22Rv1 (cell line): ENCODE measurements at regions not wholly inside any gene's neighbourhood (a gene's known extent, or its start where the extent isn't known, plus 50 kb on each side); places are given as distances from the start of the nearest gene placed in this dataset.

ENCODE experiments used
- H3K27ac ChIP-seq: fragments of 450-650 bp; 2 replicates; pipeline ENCODE4 v1.5.1; 2017
- ZFX ChIP-seq: fragments of 450-650 bp; IDR thresholded peaks from 2 replicates; pipeline ENCODE4 v1.6.1; 2017; ENCODE audit warnings: antibody characterized with exemption, borderline replicate concordance
- TF ChIP-seq, protein P1 (sequence below): fragments of 450-650 bp; IDR thresholded peaks from 2 replicates; pipeline ENCODE4 v1.5.1; 2017; ENCODE audit warnings: mild to moderate bottlenecking

DNA sequence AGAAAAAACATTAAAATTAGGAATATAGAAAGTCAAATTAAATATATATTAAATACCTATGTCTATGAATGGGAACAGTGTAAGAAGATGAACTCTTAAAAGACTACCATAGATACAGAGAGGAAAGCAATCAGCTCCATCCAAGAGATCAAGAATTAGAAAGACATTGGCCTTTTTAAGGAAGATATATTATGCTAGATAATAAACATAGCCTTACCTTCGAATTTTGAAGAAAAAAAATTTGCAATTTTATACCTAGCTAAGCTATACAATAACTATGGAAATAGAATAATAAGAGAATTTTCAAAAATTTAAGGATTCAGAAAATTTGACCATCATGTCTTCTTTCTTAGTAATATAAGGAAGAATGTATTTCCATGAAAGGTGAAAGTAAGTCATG is 74.7 kb upstream of the MYT1L start:
- no peak overlapping the region for H3K27ac ChIP-seq
- TF ChIP-seq, protein P1, sequence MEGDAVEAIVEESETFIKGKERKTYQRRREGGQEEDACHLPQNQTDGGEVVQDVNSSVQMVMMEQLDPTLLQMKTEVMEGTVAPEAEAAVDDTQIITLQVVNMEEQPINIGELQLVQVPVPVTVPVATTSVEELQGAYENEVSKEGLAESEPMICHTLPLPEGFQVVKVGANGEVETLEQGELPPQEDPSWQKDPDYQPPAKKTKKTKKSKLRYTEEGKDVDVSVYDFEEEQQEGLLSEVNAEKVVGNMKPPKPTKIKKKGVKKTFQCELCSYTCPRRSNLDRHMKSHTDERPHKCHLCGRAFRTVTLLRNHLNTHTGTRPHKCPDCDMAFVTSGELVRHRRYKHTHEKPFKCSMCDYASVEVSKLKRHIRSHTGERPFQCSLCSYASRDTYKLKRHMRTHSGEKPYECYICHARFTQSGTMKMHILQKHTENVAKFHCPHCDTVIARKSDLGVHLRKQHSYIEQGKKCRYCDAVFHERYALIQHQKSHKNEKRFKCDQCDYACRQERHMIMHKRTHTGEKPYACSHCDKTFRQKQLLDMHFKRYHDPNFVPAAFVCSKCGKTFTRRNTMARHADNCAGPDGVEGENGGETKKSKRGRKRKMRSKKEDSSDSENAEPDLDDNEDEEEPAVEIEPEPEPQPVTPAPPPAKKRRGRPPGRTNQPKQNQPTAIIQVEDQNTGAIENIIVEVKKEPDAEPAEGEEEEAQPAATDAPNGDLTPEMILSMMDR, result no peak
- no peak for TF ChIP-seq ZFX

DNA sequence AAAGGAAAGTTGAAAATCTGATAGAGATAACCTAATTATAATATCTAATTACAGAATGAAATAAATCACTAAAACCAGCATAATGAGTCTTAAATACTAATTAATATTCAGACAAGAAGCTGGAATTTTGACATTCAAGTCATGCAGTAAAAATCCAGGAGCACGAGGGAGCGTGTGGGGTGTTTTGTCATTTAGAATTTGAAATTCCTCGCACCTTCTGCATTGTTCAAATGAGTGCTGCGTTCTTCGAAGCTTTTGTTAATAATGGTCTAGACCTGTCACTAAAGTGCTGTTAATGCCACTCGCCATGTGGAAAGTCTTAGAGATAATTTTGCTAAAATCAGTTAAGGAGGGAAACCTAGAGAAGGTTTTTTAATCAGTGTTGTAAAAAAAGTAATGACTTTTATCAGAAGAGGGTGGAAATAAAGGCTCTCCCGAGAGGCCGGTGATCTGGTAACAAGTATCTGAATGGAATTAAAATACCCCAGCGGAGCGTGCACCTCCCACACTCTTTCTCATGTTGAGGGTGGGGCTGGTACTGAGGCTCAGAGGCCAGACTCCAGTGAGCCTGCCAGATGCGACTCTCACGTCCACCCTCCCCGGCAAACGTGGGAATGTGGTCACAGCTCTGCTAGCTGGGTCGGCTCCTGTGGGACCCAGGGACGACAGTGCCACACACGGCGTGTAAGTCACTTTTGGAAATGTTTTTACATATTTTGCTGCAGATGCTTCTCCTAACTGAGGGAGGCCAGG is 69.4 kb upstream of the MYT1L start:
- TF ChIP-seq, protein P1, result no peak
- no peak for TF ChIP-seq ZFX
- no peak overlapping the region for H3K27ac ChIP-seq

DNA sequence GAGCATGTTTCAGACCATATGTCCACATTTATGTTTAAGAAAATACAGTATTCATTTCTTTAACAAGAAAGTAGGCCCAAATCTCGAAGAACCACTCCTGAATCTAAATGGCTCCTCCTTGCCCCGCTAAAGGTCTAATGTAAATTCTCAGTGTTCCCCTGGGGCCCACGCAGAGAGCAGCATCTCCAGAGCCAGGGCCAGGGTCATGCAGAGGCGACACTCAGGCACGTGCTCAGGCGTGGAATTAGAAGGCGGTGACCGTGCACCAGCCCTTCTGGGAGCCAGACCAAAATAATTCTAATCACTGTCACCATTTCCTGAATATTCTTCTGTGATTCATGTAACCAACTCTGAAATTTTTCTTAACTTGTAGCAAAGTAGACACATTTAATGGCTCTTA is 68.3 kb upstream of the MYT1L start:
- TF ChIP-seq, protein P1, result no peak
- TF ChIP-seq ZFX, result no peak
- no peak overlapping the region for H3K27ac ChIP-seq

DNA sequence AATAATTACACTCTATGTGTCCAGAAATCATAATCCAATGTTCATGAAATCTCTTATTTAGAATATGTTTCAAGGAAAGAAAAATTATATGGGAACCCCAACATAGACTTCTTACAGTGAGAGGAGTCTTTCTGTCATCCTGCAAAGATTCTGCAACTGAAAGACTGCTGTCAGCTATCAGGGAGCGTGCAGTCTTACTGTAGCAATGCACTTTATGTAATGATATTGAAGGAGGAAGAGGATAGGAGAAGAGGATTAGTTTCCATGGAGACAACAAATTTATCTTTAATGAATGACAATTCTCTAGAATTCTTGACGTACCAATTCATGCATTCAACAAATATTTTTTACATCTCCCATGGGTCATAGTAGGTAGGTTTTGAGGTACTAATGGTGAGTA is 61.3 kb upstream of the MYT1L start:
- no peak for TF ChIP-seq ZFX
- TF ChIP-seq, protein P1, result no peak
- H3K27ac ChIP-seq, result no peak overlapping the region

DNA sequence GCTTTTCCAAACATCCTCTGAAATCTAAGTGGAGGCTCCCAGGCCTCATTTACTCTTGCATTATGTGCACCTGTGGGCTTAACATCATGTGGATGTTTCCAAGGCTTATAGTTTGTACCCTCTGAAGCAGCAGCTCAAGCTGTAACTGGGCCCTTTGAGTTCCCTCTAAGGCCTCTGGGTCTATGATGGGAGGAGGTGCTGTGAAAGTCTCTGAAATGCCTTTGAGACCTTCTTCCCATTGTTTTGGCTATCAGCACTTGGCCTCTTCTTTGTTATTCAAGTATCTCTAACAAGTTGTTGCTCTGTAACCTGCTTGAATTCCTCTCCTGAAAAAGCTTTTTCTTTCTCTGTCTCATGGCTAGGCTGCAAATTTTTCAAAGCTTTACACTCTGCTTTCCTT is 58.1 kb upstream of the MYT1L start:
- H3K27ac ChIP-seq, result no peak overlapping the region
- no peak for TF ChIP-seq ZFX
- TF ChIP-seq, protein P1, result no peak
